A673 (cell line): ENCODE measurements at regions not wholly inside any gene's neighbourhood (a gene's known extent, or its start where the extent isn't known, plus 50 kb on each side); places are given as distances from the start of the nearest gene placed in this dataset.

Experiments used
- EZH2 ChIP-seq: fragments of 200-600 bp; sonication (generic); IDR thresholded peaks from 2 replicates; pipeline ENCODE4 v1.6.1; 2017; ENCODE audit warnings: borderline replicate concordance, low read depth, mild to moderate bottlenecking, mixed read lengths, antibody characterized with exemption, low read length; ENCODE audit not compliant: poor library complexity, severe bottlenecking
- TF ChIP-seq, protein P1 (sequence below): fragments of 300-800, 200-600 bp; sonication (generic); conservative IDR thresholded peaks from 2 replicates; pipeline ENCODE4 v1.5.1; 2017; ENCODE audit warnings: low read depth, mild to moderate bottlenecking, antibody characterized with exemption, low read length, moderate library complexity, mixed read lengths

GRCh38 chr14:34005901-34006300 is 55.0 kb upstream of the EGLN3 start:
- TF ChIP-seq, protein P1, sequence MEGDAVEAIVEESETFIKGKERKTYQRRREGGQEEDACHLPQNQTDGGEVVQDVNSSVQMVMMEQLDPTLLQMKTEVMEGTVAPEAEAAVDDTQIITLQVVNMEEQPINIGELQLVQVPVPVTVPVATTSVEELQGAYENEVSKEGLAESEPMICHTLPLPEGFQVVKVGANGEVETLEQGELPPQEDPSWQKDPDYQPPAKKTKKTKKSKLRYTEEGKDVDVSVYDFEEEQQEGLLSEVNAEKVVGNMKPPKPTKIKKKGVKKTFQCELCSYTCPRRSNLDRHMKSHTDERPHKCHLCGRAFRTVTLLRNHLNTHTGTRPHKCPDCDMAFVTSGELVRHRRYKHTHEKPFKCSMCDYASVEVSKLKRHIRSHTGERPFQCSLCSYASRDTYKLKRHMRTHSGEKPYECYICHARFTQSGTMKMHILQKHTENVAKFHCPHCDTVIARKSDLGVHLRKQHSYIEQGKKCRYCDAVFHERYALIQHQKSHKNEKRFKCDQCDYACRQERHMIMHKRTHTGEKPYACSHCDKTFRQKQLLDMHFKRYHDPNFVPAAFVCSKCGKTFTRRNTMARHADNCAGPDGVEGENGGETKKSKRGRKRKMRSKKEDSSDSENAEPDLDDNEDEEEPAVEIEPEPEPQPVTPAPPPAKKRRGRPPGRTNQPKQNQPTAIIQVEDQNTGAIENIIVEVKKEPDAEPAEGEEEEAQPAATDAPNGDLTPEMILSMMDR, result no peak
- no peak for TF ChIP-seq EZH2
